HG02798 (cell line): ENCODE measurements at regions not wholly inside any gene's neighbourhood (a gene's known extent, or its start where the extent isn't known, plus 50 kb on each side); places are given as distances from the start of the nearest gene placed in this dataset.

Experiments used
- ATAC-seq: cut with Tn5 transposase; IDR thresholded peaks from one replicate; pipeline ENCODE4 v1.9.1; 2021; ENCODE audit warnings: mild to moderate bottlenecking; ENCODE audit not compliant: unreplicated experiment, poor library complexity

DNA sequence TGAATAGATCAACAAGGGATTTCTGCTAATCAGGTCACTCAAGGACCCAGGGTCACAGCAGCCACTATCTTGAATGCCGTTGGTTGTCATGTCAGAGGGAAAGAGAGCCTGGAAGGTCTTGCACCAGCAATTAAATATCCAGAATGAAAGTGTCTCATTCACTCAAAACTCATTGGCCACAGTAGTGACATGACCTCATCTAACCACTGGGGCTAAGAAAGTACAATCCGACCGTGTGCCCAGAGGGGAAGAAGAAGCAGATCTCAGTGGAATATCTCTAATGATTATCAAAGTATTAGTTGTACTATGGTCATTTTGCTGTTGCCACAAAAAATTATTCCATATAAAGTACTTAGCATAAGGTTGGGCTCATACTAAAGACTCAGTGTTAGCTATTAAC is 210.0 kb downstream of the QDPR start:
- ATAC-seq, result no peak

DNA sequence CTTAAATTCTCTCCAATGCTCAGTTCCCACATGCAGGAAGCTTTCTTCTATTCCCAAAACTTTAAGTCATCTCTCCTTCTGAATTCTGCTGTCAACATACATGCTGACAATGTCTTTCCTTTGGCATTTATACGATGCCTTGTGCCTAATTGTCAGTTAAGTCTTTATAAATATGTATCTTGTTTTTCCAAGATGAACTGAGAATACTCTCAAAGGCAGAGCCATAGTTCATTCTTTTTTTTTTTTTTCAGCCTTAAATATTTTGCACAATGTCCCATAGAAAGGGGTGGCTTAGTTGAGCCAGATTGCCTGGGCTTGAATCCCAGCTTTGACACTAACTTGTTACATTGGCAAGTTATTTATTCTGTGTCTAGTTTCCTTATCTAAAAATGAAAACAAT is 210.6 kb downstream of the QDPR start:
- no peak for ATAC-seq

DNA sequence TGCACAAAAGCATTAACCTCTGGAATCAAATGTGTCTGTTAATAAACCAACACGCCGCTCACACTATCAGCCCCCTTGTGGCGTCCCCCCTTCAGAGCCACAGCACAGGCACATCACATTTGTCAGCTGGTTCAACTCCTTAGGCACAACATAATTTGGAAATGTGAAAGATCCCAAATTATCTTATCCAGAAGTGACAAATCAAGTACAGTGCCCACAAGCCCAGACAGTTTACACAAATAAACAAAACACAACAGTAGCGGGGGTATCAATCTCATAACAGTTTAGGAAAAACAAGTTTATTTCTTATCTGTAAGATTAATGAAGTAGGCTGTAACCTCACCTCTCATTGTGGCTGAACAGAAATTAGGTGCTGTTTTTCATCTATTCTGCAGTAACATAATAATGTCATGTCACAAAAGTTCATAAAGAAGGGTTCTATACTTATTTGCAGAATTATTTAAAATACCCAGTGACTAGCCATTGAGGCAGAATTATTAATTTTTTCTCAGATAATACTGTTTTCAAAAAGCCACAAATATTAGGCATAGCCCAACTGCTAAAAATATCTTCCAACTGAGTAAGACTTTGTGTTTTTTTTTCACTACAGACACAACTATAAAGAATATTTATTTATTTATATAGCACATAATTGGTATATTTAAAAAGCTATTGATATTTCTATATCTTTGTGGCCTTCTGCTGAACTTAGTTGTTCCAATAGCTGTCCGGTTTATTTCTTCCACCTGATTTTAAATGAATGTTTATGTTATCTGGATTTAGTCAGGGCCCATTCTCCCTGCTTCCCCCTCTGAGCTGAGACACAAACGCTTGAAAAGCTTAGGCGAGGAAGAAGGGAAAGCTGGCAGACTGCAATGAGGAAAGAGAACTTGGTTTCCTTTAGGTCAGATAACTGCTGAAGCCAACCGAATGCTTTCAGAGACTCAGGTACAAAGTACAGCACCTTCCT is 214.7 kb downstream of the QDPR start:
- no peak for ATAC-seq

DNA sequence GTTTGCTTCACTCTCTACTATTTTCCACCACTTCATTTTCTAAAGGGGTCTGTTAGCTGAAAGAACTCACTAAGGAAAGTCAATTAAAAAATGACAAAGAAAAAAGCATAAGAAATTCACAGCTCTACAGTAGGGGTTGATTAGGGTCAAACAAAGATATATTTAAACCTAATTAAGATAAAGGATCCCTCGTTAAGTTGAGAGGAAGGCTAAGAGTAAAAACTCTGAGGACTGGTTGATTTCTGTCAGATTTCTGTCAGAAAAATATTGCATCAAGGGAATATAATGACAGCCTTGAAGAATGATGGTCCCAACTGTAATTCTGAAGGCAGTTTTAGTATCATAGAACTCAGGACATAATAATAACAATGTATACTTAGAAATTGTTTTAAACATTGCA is 218.0 kb downstream of the QDPR start:
- ATAC-seq, result no peak

DNA sequence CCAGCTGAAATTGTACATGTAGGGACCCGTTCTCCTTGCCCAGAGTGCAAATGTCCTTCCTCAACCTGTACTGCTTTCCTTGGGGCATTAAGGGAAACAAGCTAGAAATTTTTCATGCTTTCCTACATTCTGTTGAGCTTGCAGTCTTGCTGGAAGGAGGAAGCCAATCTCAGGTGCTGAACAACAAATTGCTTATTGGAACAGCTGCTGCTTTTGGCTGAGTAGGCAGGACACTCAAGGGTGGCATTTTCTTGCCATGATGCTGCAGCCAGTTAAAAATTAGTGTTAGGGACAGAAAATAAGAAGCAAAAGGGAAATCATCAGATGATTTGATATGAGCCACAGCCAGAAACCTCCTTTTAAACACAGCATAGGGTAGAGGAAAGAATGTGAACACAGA is 223.7 kb downstream of the QDPR start:
- no peak for ATAC-seq

DNA sequence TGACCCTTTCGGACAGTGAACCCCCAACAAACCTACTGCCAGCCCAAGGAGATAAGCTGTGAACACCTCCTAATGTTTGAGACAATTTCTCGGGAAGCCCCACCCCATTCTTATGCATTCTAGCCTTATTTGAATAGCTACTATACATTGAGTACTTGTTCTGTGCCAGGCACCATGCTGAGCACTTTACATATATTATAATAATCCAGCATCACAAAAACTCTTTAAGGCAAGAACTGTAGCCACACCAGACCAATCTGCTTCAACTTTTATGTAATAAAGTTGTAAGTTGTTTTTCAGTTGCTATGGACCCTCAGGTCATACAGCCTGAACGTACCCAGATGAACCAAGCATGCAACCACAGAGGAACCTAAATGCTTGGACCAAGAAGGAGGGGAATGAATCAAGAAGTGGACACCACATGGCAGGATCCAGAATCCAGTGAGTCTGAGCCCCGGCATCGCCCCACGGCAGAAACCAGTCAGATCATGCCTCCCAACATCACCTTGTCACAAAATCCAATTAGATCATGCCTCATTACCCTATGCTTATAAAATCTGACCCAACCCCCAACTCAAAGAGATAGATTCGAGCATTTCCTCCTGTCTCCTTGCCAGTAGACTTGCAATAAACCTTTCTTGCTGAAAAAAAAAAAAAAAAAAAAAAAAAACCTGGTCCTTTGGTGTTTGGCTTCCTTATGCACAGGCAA is 225.0 kb downstream of the QDPR start:
- ATAC-seq, result no peak

DNA sequence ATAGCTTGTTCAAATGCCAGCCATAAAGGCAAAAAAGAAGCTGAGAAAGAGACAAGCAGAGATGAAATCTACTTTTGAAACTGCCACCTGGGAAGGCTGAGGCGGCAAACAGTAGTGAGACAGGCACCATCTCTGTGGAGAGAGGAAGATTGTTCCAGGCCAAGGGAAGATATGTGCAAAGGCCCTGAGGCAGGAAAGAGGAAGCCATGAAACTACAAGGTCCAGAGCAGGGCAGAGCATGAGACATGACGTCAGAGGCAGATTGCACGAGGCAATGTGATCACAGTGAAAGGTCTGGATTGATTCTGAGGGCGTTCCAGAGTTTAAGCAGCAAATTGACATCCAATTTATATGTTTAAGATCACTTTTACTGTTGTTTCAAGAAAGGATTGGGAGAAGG is 226.1 kb downstream of the QDPR start:
- no peak for ATAC-seq

DNA sequence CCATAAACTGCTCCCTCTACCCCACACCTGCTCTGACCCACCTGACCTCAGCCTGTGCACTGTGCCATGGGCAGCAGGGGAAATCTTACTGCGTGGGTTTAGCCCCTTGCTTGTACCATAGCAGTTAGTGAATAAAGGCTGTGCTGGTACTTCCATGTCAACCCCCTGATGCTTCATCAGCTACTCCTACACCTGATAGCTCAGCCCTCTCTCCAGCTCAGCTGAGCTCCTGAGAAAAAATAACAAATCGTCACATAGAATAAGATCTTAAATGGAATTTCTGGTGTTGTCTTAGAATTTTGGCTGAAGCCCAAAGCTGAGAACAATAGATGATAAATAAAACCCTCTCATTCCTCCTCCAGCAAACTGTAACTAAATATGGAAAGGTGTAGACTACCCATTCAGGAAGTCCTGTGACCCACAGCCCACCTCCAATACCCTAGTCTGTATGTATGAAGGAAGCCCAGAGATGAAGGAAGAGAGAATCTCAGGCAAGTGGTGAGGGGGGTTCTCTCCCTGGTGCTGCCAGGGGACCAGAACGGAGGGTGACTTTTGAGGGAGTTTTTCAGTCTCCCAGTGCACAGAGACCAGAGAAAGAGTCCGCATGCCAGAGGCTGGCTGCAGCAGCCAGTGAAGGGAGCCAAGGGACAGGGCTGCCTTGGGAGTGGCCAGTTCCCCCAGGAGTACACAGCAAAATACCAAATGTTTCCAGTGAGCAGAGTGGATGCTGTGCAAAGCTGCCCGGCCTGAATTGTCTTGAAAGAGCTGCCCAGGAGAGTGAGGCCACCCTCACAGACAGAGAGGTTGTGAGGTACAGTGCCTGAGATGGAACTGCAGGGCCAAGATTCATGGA is 227.3 kb downstream of the QDPR start:
- ATAC-seq, result no peak

DNA sequence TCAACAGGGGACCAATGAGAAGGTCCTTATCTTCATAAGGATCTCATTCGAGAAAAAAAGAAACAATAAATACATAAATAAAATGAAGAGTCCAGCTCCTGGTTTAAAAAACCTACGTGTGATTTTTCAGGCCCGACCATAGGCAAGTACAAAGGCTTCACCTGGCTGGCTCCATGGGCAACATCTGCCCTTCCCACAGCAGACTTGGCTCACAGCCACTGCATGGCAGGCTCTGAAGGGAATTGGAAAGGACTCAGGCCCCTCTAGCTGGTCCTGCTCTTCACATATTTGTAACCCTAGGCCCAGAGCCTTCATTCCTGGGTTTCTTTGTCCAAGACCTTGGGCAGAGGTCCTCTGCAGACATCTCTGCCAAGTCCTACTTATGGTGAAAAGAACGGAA is 228.1 kb downstream of the QDPR start:
- no peak for ATAC-seq

DNA sequence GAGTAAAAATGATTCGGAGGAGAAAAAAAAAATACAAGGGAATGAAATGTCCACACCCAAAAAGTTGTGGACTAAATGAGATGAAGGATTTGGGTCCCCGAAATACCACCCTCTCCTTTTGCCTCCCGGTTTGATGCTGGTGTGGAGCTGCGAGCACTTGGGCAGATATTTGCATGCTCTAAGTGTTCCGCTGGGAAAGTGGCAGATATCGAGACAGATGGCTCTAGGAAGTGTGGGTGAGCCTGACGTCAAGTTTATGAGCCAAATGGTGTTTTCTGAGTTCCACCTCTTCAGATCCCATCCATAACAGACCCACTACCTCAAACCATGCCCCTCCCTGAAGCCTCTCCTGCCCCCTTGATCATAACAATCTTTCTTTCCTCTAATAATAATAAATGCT is 228.6 kb downstream of the QDPR start:
- no peak for ATAC-seq

DNA sequence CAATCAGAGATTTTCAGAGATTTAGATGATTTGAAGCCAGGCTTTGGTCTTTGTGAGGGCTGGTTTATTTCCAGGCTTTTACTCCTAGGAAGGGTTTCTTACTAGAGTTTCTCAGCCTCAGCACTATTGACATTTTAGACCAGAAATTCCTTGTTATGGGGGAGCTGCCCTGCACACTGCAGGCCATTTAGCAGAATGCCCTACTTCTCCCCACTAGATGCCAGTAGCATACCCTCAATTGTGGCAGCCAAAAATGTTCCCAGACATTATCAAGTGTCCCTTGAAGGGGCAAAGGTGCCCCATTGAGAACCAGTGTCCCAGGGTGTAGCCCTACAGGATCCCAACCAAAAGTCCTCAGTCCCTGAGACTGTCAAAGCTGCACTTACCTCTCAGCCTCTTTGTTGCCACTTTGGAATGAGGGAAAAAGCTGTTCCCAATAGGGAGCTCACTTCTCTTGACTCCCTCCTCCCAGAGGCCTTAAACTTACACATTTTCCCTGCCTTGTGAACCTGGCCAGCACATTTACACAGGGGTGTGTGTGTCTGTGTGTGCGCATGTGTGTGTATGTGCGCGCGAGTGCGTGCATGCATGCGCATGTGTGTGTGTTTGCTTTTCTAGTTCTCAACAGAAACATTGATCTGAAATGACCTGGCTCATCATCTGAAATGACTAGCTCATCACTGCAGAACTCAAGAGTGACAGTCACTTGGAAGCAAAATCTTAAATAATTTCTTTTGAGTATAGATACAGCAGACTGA is 231.4 kb downstream of the QDPR start:
- no peak for ATAC-seq

DNA sequence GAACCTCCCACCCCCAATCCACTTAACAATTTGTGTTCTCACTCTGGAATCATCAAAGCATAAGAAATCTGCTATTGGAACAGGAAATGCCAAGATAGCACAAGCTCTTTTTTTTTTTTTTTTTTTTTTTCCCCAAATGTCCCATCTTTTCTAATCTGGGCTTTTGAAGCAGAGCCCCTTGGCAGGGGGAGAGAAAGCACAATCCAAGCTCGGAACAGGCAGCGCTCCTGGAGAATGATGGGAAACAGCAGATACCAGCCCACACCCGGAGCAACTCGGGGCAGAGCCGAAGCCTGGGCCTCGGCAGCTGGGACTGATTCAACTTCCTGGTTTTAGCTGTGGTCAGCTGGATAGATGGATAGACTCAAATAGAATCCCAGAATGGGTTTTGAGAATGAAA is 235.1 kb downstream of the QDPR start:
- ATAC-seq, result no peak

DNA sequence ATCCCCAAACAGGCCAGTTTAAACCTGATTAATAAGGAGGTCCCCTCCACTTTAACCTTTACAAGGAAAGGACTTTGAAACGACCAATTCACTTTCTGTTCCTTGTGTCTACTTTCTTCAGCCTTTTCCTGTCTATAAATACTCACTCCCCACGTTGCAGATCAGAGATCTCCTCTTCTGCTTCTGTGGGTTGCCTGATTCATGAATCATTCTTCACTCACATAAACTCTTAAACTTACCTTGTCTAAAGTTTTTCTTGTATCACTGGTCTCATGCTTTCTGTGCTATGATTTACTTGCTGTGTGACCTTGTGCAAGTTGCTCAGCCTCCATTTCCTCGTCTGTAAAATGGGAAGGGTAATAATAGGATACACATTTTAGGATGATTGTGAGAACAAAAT is 236.1 kb downstream of the QDPR start:
- ATAC-seq, result no peak

DNA sequence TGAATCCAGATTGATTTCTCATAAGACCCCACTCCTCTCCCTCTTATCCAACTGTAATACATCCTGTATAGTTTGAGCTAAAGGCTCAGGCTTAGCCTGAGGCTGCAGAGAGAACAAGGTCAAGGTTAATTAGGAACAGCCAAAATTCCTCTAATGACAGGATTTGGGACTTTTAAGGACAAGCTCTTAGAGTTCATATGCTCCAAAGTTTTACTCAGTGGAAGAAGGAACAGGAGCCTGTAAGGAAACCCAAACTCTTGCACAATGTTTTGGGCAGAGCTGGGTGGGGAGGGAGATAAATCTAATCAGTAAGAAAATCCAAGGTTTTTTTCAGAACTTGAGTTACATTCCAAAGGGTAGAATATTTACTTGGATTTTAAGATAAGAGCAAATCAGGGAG is 238.8 kb downstream of the QDPR start:
- no peak for ATAC-seq

DNA sequence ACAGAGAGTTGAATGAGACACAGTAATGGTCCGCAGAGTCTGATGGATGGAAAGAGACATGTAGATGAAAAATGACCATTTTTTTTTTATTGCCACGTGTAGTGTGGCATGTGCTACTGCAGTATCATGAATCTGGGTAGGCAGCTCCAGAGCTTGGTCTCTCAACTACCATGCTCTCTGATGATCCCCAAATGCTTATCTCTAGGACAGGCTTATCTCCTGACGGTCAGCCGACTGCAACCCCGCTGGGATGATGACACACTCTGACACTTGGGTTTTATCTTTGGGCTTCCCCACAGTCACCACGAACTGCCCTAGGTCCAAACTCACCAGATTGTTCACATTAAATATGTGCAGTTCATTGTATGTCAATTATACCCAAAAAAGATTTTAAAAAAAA is 239.7 kb downstream of the QDPR start:
- ATAC-seq, result no peak

DNA sequence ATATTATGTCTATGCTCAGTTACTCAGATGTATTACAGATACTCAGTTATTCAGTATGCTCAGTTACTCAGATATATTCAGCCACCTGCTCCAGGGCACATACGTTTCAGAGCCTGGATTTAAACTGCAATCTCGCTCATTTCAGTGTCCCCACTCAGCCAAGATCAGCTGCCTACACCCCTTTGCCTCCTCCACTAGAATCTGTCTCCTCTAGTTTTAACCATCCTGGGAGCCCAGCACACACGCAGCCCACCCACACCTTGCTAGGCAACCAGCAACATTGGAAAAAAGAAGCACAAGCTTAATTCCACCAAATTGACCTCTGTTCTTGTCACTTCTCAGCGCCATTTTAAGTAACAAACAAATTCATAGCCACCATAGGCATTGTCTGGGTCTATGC is 246.2 kb downstream of the QDPR start:
- no peak for ATAC-seq

DNA sequence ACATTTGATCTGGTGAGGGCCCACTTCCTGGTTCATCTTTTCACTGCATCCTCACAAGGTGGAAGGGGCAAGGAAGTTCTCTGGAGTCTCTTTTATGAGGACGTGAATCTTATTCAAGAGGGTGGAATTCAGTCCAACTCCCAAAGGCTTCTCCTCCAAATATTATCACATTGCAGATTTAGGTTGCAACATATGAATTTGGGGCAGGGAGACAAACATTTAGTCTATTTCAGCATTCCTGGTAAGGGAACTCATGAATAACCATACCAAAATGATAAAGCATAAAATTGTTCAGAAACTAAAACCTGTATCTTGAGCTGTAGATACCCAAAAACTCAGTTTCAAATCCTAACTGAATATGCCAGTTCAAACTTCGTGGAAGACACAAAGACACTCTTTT is 246.8 kb downstream of the QDPR start:
- ATAC-seq, result no peak

DNA sequence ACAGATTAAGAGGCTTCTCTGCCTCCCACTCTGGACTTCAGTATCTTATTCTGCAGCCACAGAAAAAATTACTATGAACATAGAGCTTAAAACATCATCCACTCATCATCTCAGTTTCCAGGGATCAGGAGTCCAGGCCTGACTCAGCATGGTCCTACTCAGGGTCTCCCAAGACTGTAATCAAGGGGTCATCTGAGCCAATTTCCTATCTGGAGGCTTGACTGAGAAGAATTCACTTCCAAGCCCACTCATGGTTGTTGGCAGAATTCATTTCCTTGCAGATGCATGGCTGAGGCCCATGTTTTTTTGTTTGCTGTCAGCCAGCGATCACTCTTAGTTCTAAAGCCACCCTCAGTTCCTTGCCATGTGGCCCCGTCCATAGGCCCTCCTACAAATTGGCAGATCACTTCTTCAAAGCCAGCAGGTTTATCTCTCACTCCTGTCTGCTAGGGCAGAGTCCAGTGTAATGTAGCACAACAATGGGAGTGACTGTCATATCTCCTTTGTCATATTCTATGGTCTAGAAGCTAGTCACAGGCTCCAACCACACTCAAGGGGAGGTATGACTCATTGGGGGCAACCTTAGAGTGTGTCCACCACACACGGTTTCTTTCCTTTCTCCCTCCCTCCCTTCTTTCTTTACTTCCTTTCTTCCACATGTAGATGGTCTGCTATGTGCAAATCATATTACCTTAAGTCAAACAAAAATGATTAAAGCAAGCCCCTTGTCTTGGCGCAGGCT is 251.6 kb downstream of the QDPR start:
- ATAC-seq, result no peak

DNA sequence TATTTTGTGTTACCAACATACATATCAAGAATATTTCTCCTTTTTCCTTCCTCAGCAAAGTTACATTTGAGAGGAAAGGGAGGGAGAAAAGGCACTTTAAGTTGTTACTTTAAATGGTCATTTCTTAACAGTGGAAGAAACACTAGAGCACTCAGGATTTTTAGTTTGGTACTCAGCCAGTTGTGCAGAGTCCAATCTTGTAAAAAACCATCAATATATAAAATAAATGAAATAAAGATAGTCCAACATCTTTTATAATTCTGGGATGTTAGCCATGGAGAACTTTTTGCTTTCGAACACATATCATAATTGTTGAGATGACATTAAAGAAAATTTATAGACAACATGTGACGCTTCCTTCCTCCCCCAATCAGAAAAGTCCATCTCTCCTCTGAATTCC is 253.8 kb downstream of the QDPR start:
- ATAC-seq, result no peak
